ENCODE measurements at regions not wholly inside any gene's neighbourhood (a gene's known extent, or its start where the extent isn't known, plus 50 kb on each side); places are given as distances from the start of the nearest gene placed in this dataset.

- no peak for DNase-seq
Measured at GRCh38 chr5:38720554-38721361, 125.1 kb upstream of the OSMR start.

- no peak for DNase-seq
Measured at GRCh38 chr5:38722918-38723317, 122.9 kb upstream of the OSMR start.

GRCh38 chr5:38723426-38723825, 122.4 kb upstream of the OSMR start:
- no peak for DNase-seq

DNA sequence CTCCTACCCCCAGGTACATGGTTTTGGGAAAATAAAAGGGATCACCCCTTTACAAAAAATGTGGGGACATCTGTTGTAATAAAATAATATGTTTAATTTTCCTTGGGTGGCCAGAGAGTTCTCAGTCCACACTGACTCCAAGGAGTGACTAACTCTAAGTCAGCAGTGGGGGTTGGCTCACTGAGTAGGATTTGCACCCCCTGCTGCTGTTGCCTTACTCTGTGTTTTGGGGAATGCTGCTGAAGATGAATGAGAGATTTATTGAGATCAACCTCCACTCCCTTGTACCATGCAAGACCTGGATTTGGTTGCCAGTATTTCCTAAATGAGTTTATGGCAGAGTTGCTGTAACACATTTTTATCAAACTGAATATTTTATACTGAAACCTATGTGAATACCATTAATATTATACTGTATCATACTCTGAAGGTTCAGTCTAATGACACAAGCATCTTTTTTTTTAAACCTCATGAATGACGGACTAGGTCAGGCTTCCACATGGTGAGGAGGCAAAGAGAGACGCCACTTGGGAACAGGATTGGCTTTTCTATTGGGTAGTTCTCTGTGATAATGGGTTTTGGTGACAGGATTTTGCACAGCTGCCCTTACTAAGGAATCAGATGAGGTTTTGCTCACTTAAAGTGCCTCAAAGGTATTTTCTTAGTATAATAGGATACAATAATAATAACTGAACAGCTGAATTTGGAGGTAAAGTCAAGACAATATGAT, 121.3 kb upstream of the OSMR start:
- DNase-seq, result no peak

GRCh38 chr5:38725371-38725865, 120.4 kb upstream of the OSMR start:
- no peak for DNase-seq

DNA sequence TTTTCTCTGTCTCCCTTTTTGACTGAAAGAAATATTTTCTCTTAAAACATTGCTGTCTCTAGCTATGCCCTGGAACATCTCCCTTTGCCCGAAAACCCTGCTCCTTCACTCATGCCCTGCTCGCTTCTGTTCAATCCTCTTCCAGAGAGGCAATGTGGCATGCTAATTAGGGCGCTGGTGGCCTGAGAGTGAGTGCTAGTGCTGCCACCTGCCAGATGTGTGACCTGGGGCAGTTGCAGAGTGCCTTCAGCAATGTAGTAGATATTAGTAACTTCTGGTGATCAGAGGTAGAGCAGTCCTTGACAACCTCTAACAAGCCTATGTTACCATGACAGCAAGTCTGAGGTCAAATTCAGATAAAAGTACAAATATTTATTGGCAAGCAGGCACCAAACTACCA, 119.5 kb upstream of the OSMR start:
- DNase-seq, result no peak

- DNase-seq, result no peak
Measured at GRCh38 chr5:38728029-38728428, 117.8 kb upstream of the OSMR start.

DNA sequence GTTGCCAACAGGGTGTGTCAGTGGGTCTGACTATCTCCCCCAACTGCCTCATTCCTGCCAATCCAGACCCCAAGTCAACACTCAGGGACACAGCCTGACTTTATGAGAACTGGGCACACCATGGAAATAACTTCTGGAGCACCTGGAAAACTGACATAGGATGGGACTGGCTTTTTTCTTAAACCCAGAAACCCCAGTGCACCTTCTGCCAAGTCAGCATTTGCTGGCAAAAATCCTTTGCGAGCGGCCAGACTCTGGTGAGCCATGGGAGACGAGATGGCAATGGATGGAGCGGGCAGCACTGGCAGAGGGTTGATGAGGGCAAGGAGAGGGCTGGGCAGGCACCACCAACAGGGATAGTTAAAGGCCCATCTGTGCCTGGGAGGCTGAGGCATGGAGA, 114.4 kb upstream of the OSMR start:
- DNase-seq, result no peak

- DNase-seq, result no peak
Measured at GRCh38 chr5:38734353-38734752, 111.5 kb upstream of the OSMR start.

- no peak for DNase-seq
Measured at GRCh38 chr5:38736089-38736488, 109.7 kb upstream of the OSMR start.

- no peak for DNase-seq
Measured at GRCh38 chr5:38737976-38738375, 107.8 kb upstream of the OSMR start.

DNA sequence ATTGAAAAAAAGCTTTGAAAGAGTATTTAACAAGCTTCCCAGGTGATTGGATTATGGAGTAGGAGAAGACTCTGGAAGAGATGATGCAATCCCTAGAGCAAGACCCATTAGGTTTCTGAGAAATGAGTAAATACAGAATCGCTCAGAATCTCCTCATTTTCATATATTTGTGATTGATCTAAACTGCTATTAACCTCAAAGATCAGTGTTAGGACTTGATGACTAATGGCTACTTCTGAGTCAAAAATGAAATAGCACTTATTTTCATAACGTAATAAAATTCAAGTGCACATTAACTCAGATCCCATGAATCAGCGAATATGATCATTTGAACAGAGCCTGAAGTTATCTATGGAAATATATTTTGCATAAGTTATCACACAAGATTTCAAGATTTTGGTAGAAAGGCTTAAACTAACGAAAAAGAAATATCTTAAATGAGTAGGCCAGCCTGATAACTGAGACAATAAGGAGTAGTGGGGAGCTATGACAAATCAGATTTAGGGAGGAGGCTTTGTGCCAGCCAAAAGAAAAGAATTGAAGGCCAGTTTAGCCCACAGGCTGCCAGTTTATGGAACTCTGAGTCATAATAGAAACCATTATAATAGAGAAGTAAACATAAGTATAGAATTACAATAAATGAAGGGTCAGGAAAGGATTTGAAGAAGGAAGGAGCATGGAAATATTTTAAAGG, 106.7 kb upstream of the OSMR start:
- no peak for DNase-seq

DNA sequence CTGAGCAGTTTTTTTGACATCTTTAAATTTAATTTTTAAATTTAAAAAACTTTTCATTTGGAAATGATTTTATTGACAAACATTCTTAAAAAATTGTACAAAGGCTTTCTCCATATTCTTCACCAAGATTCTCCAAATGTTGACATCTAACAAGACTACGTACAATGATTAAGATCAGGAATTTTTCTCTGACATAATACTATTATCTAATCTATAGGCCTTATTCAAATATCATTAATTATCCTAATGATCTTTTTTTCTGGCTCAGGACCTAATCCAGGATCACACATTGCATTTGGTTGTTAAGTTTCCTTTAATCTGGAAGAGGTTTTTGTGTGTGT, 106.1 kb upstream of the OSMR start:
- no peak for DNase-seq

DNA sequence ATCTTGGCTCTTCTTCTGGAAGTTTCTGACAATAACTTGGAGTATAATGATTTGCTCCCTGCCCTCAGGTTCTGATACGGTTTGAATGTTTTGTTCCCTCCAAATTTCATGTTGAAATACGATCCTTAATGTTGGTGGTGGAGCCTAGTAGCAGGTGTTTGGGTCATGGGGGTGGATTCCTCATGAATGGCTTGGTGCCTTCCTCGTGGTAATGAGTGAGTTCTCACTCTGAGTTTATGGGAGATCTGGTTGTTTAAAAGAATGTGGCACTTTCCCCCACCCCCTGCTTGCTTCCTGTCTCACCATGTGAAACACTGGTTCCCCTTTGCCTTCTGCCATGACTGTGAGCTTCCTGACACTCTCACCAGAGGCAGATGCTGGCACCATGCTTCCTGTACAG, 103.0 kb upstream of the OSMR start:
- no peak for DNase-seq

DNA sequence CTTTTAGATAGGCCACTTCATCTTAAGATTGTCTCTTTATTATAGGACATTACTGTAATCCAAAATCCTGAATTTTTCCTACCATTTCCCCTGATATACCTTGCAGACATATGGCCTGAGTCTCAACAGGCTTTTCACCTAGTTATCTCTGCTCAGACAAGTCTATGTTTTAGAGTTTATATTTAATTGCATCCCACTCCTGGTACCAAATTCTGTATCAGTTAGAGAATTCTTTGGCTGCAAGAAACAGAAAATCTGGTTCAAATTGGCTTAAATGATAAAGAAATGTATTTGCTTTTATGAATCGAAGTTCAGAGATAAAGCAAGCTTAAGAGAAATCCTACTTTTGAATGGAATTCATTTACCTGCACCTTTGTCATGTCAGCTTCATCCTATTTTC, 102.2 kb upstream of the OSMR start:
- DNase-seq, result no peak

- no peak for DNase-seq
Measured at GRCh38 chr5:38745836-38746732, 99.7 kb upstream of the OSMR start.

DNA sequence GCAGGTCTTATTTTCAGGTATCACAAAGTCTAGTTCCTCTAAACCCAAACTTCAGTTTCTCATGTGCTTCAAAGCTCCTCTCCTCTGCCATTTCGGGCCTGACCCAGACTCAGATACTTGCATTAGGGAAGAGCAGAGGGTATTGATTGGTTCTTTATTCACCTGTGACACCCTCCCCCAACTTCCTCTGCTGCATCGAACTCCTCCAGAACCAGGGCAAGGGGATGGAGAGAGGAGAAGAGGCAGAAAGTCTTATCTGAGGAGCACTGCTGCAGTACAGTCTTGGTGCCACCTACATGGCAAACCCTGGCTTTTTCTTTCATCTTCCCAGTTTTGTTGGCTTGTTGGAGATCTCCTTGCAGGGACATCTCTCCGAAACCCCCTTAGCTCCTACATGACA, 96.0 kb upstream of the OSMR start:
- no peak for DNase-seq

DNA sequence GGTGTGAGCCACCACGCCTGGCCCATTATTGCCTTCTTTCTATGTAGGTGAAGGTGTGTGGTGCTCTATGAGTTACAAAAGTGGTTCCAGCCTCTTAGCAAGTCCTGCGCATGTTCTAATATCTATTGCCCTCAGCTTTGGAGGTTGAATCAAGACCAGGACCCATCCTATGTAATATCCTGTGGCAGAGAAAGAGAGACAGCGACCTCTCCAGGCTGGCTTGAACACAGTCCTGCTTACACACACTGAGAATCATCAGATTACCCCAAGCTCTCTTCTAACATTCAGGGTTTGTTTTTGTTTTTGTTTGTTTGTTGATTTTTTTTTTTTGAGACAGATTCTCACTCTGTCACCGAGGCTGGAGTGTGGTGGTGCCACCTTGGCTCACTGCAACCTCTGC, 94.7 kb upstream of the OSMR start:
- no peak for DNase-seq

DNA sequence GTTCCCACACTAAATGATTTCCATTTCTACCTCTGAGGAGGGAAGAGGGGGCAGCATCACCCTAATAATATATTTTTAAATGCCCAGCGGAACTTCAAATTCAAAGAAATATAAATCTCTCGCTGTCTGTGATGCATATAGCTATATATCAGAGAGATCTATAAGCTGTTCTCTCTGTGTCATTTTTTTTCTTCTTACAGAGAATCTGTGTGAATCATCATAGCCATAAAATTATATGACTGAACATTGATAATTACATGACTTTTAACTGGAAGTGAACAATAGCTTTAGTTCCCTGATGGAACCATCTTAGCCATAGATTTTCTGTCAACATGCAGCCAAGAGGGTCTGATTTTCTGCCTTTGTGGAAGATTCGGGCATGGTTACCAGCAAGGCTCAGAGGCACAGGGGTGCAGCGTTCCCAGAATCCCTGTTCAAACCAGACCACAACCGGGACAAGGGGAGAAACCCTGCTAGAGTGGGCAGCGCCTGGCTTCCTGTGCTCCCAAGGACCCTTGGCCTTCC, 93.7 kb upstream of the OSMR start:
- no peak for DNase-seq

GRCh38 chr5:38752622-38753021, 93.2 kb upstream of the OSMR start:
- DNase-seq, result no peak

DNA sequence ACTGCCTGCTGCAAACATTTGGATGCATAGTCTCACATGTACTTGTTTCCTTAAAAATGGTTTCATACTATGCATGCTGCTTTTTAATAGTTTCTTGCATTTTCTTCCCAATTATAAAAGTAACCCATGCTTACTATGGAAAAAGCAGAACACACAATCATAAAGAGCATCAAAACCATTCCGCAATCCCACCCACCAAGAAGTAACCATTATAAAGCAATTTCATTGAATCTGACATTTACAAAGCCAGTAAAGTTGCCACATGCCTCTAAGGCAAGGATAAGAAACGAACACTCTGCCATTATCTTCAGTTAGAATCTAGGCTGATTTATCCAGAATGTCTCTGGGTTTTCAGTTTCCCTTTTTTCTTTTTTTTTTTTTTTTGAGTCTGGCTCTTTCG, 92.7 kb upstream of the OSMR start:
- DNase-seq, result no peak

- DNase-seq, result no peak
Measured at GRCh38 chr5:38753776-38754175, 92.0 kb upstream of the OSMR start.

DNA sequence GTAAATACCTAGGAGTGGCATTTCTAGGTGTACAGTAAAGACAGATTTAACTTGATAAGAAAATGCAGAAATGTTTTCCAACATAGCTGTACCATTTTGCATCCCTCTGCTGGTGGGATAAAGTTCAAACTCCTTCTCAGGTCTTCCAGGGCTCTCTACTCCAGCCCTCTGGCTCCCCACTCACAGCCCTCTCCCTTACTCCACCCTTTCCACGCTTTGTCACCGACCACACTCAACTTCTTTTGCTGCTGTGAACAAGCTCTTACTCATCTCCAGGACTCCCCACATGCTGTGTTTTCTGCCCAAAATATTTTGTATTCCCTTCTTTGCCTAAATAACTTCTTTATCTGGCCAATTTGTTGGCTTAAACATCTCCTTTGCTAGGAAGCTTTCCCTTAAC, 90.6 kb upstream of the OSMR start:
- no peak for DNase-seq
